ENCODE measurements at regions not wholly inside any gene's neighbourhood (a gene's known extent, or its start where the extent isn't known, plus 50 kb on each side); places are given as distances from the start of the nearest gene placed in this dataset.
"Not testable (repeated sequence)": the region's sequence is repeated elsewhere in the genome, so short reads cannot be mapped to it uniquely, and the experiment has no call there.

DNA sequence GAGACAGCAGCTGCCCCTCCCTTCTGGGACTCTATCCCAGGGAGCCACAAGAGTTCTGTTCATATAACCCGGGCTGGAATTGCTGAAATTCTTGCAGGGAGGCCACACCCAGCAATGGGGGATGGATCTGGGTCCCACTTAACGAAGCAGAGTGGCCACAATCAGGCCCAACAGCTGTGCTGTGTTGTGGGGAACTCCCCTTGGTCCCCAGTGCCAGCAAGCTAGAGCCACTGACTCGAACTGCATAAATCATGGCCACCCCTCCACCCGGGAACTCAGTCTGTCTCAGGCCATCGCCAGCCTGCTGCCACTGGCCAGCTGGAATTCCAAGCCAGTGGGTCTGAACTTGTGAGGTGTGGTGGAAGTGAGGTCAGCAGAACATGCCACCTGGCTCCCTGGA, 111.1 kb downstream of the KLF8 start:
- H3K36me3 ChIP-seq (ENCODE audit: low read depth): no peaks in the 10 kb centered on the region
- H3K9ac ChIP-seq: no peak overlapping the region
- H3K4me3 ChIP-seq: no peak overlapping the region

DNA sequence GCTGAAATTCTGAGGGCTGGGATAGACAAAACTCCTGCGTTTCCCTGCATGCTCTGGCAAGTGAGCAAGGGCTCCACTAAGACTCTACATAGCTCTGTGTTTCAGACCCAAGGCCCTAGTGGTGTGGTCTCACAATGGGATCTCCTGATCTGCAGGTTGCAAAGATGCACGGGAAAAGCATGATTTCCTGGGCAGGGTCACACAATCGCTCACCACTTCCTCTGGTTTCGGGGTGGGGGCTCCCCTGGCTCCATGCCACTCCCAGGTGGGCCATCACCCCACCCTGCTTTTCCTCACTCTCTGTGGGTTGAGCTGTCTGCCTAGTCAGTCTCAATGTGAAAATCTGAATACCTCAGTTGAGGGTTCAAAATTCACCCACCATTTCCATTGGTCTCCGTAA, 111.5 kb downstream of the KLF8 start:
- no peaks in the 10 kb centered on the region for H3K9me3 ChIP-seq (ENCODE audit: low read depth)
- in situ Hi-C loops (cut with MboI): no loop called here
- no peaks in the 10 kb centered on the region for H3K4me1 ChIP-seq (ENCODE audit: insufficient read depth)
- no peaks in the 10 kb centered on the region for H3K27me3 ChIP-seq (replicated peaks; ENCODE audit: insufficient read depth)
- no peaks in the 10 kb centered on the region for H4K20me1 ChIP-seq (ENCODE audit: insufficient read depth)
- no peaks in the 10 kb centered on the region for H3K36me3 ChIP-seq (ENCODE audit: low read depth)
- H3K4me3 ChIP-seq: no peak overlapping the region
- DNase-seq: no peak
- H3K27ac ChIP-seq: no peak overlapping the region
- H2AFZ ChIP-seq: no peak overlapping the region
- no peaks in the 10 kb centered on the region for H3K9me2 ChIP-seq (ENCODE audit: insufficient read depth)
- WGBS, 2 experiments (ENCODE audit: low coverage in 1 of 2, low lambda C conversion rate in 2 of 2, missing lambda C conversion rate in 2 of 2): 0 to 7% methylated on average over 1 to 2 of the region's 5 CpGs
- H3F3A ChIP-seq (ENCODE audit: insufficient read depth): no peaks in the 10 kb centered on the region
- TF ChIP-seq EZH2phosphoT487 (IDR thresholded peaks at IDR 0.05; ENCODE audit: insufficient read depth, low read depth) (no peak), EZH2 (IDR thresholded peaks at IDR 0.05; ENCODE audit: insufficient read depth, poor library complexity, severe bottlenecking) (no peak)
- H3K9ac ChIP-seq: no peak overlapping the region
- H3K79me2 ChIP-seq (ENCODE audit: insufficient read depth): no peaks in the 10 kb centered on the region
- H3K4me2 ChIP-seq (ENCODE audit: unreplicated experiment): no peak overlapping the region

More for the DNA sequence above, 111.1 kb downstream of the KLF8 start:
- WGBS, 2 experiments (ENCODE audit: low coverage in 1 of 2, low lambda C conversion rate in 2 of 2, missing lambda C conversion rate in 2 of 2): 18 to 33% methylated on average over 1 to 4 of the region's 5 CpGs
- TF ChIP-seq EZH2 (IDR thresholded peaks at IDR 0.05; ENCODE audit: insufficient read depth, poor library complexity, severe bottlenecking) (no peak), EZH2phosphoT487 (IDR thresholded peaks at IDR 0.05; ENCODE audit: insufficient read depth, low read depth) (no peak)
- H3K9me3 ChIP-seq (ENCODE audit: low read depth): no peaks in the 10 kb centered on the region
- DNase-seq: no peak
- in situ Hi-C loops (cut with MboI): no loop called here
- H3K9me2 ChIP-seq (ENCODE audit: insufficient read depth): no peaks in the 10 kb centered on the region
- H2AFZ ChIP-seq: no peak overlapping the region
- no peak overlapping the region for H3K4me2 ChIP-seq (ENCODE audit: unreplicated experiment)
- no peaks in the 10 kb centered on the region for H3F3A ChIP-seq (ENCODE audit: insufficient read depth)
- H3K79me2 ChIP-seq (ENCODE audit: insufficient read depth): no peaks in the 10 kb centered on the region
- H3K4me1 ChIP-seq (ENCODE audit: insufficient read depth): no peaks in the 10 kb centered on the region
- H4K20me1 ChIP-seq (ENCODE audit: insufficient read depth): no peaks in the 10 kb centered on the region
- no peak overlapping the region for H3K27ac ChIP-seq
- H3K27me3 ChIP-seq (replicated peaks; ENCODE audit: insufficient read depth): no peaks in the 10 kb centered on the region

DNA sequence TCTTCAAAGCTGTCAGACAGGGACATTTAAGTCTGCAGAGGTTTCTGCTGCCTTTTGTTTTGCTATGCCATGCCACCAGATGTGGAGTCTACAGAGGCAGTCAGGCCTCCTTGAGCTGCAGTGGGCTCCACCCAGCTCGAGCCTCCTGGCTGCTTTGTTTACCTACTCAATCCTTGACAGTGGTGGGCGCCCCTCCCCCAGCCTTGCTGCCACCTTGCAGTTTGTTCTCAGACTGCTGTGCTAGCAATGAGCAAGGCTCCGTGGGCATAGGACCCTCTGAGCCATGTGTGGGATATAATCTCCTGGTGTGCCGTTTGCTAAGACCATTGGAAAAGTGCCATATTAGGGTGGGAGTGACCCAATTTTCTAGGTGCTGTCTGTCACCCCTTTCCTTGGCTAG, 126.0 kb downstream of the KLF8 start:
- H3K4me2 ChIP-seq (ENCODE audit: unreplicated experiment); H3K27ac ChIP-seq; H3K27me3 ChIP-seq (replicated peaks; ENCODE audit: insufficient read depth); H4K20me1 ChIP-seq (ENCODE audit: insufficient read depth); H3K9me3 ChIP-seq (ENCODE audit: low read depth); H2AFZ ChIP-seq; H3K9me2 ChIP-seq (ENCODE audit: insufficient read depth); H3K9ac ChIP-seq; H3K4me3 ChIP-seq; H3K79me2 ChIP-seq (ENCODE audit: insufficient read depth); H3F3A ChIP-seq (ENCODE audit: insufficient read depth); DNase-seq; in situ Hi-C loops (cut with MboI); H3K4me1 ChIP-seq (ENCODE audit: insufficient read depth); H3K36me3 ChIP-seq (ENCODE audit: low read depth): not testable (repeated sequence)
- 6 to 12% methylated on average over 4 of the region's 4 CpGs for WGBS, 2 experiments (ENCODE audit: low coverage in 1 of 2, low lambda C conversion rate in 2 of 2, missing lambda C conversion rate in 2 of 2)

DNA sequence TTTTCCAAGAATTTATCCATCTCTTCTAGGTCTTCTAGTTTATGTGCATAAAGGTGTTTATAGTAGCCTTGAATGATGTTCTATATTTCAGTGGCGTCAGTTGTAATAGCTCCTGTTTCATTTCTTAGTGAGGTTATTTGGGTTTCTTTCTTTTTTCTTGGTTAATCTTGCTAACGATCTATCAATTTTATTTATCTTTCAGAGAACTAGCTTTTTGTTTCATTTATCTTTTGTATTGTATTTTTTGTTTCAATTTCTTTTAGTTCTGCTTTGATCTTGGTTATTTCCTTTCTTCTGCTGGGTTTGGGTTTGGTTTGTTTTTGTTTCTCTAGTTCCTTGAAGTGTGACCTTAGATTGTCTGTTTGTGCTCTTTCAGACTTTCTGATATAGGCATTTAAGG, 133.0 kb downstream of the KLF8 start:
- H3K9me2 ChIP-seq (ENCODE audit: insufficient read depth); H3K36me3 ChIP-seq (ENCODE audit: low read depth); H3K4me2 ChIP-seq (ENCODE audit: unreplicated experiment); in situ Hi-C loops (cut with MboI); H3K27me3 ChIP-seq (replicated peaks; ENCODE audit: insufficient read depth); H3K4me3 ChIP-seq; H4K20me1 ChIP-seq (ENCODE audit: insufficient read depth); H3K27ac ChIP-seq; H3K9ac ChIP-seq; H3K9me3 ChIP-seq (ENCODE audit: low read depth); H2AFZ ChIP-seq; DNase-seq; H3K79me2 ChIP-seq (ENCODE audit: insufficient read depth); H3F3A ChIP-seq (ENCODE audit: insufficient read depth); H3K4me1 ChIP-seq (ENCODE audit: insufficient read depth): not testable (repeated sequence)
- 24 to 33% methylated on average over 2 of the region's 2 CpGs for WGBS, 2 experiments (ENCODE audit: low coverage in 1 of 2, low lambda C conversion rate in 2 of 2, missing lambda C conversion rate in 2 of 2)

DNA sequence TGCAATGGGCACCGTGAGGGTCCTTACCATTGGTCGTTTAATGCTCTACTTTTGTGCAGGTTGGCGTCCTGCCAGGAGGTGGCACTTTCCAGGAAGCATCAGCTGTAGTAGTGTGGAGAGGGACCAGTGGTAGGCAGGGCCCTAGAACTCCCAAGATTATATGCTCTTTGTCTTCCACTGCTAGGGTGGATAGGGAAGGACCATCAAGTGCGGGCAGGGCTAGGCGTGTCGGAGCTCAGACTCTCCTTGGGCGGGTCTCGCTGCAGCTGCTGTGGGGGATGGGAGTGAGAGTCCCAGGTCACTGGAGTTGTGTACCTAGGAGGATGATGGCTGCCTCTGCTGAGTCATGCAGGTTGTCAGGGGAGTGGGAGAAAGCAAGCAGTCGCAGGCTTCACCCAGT, 134.7 kb downstream of the KLF8 start:
- Histone ChIP-seq H3K9me2 (ENCODE audit: insufficient read depth) (no peaks in the 10 kb centered on the region), H3K9me3 (ENCODE audit: low read depth) (no peaks in the 10 kb centered on the region), H3K27ac (no peak overlapping the region), H3K79me2 (ENCODE audit: insufficient read depth) (no peaks in the 10 kb centered on the region), H3K36me3 (ENCODE audit: low read depth) (no peaks in the 10 kb centered on the region), H3K4me1 (ENCODE audit: insufficient read depth) (no peaks in the 10 kb centered on the region), H3K27me3 (replicated peaks; ENCODE audit: insufficient read depth) (no peaks in the 10 kb centered on the region), H3K9ac (no peak overlapping the region), H2AFZ (no peak overlapping the region), H3F3A (ENCODE audit: insufficient read depth) (no peaks in the 10 kb centered on the region), H4K20me1 (ENCODE audit: insufficient read depth) (no peaks in the 10 kb centered on the region), H3K4me3 (no peak overlapping the region), H3K4me2 (ENCODE audit: unreplicated experiment) (no peak overlapping the region)
- WGBS, 2 experiments (ENCODE audit: low coverage in 1 of 2, low lambda C conversion rate in 2 of 2, missing lambda C conversion rate in 2 of 2): 45 to 48% methylated on average over 8 to 9 of the region's 9 CpGs
- in situ Hi-C loops (cut with MboI): no loop called here
- no peak for DNase-seq
- TF ChIP-seq EZH2 (IDR thresholded peaks at IDR 0.05; ENCODE audit: insufficient read depth, poor library complexity, severe bottlenecking): no peak
- no peak for TF ChIP-seq EZH2phosphoT487 (IDR thresholded peaks at IDR 0.05; ENCODE audit: insufficient read depth, low read depth)

Measured in GM23248 (cell line).